IMR-90 (cell line): ENCODE measurements at regions not wholly inside any gene's neighbourhood (a gene's known extent, or its start where the extent isn't known, plus 50 kb on each side); places are given as distances from the start of the nearest gene placed in this dataset.

ENCODE experiments used
- CTCF ChIP-seq: conservative IDR thresholded peaks from 2 replicates; pipeline ENCODE4 v1.5.1; 2012; ENCODE audit warnings: mild to moderate bottlenecking, low read depth, low read length, improper control_type of control experiment
- POLR2A ChIP-seq: IDR thresholded peaks from 2 replicates; pipeline ENCODE4 v1.6.1; 2012; ENCODE audit warnings: mild to moderate bottlenecking, low read depth, low read length

- TF ChIP-seq CTCF (no peak), POLR2A (no peak)
These were observed 124.8 kb downstream of the TPBG start for GRCh38 chr6:82488403-82488802.
